ENCODE measurements at regions not wholly inside any gene's neighbourhood (a gene's known extent, or its start where the extent isn't known, plus 50 kb on each side); places are given as distances from the start of the nearest gene placed in this dataset.

DNA sequence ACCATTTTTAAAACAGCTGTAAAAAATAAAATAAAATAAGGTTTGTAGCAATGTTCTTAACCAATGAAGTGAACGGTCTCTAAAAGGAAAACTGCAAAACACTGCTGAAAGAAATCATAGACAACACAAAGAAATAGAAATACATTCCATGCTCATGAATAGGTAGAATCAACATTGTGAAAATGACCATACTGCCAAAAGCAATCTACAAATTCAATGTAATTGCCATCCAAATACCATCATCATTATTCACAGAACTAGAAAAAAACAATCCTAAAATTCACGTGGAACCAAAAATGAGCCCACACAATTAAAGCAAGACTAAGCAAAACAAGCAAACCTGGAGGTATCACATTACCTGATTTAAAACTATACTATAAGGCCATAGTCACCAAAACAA, 67.6 kb upstream of the RGMB start (continued):
- no peak for TF ChIP-seq E2F1 (CRISPR knock-in tag; IDR thresholded peaks at IDR 0.05)
- no peak for TF ChIP-seq HMGA2 (CRISPR knock-in tag; IDR thresholded peaks at IDR 0.05)
- TF ChIP-seq IRF2 (CRISPR knock-in tag; IDR thresholded peaks at IDR 0.05; ENCODE audit: borderline replicate concordance, low read depth) = no peak
- no peak for TF ChIP-seq MLX (CRISPR knock-in tag; IDR thresholded peaks at IDR 0.05)
- TF ChIP-seq AR (CRISPR knock-in tag; IDR thresholded peaks at IDR 0.05) = no peak
- no peak for TF ChIP-seq FOXJ3 (CRISPR knock-in tag; IDR thresholded peaks at IDR 0.05; ENCODE audit: borderline replicate concordance)
- no peak for TF ChIP-seq SP1 (CRISPR knock-in tag; conservative IDR thresholded peaks at IDR 0.05)
- TF ChIP-seq RORB (CRISPR knock-in tag; IDR thresholded peaks at IDR 0.05) = no peak
- TF ChIP-seq ARID4B (CRISPR knock-in tag; IDR thresholded peaks at IDR 0.05; ENCODE audit: borderline replicate concordance) = no peak

- Mint-ChIP-seq H3K36me3 (peaks cover 12% of the 10 kb centered on the region; the same call in 1 of the 2 replicates), H3K4me3 (no peak overlapping the region), H3K27ac (no peak overlapping the region), H3K9me3 (peaks cover 16% of the 10 kb centered on the region), H3K4me1 (peaks cover 4% of the 10 kb centered on the region; the same call in 1 of the 2 replicates), H3K27me3 (ENCODE audit: low read depth) (no peaks in the 10 kb centered on the region)
- CTCF ChIA-PET = no interaction called here
- POLR2A ChIA-PET = no interaction called here
- no peak for ATAC-seq
- TF ChIP-seq FOXP1 (CRISPR knock-in tag; IDR thresholded peaks at IDR 0.05; ENCODE audit: borderline replicate concordance) (no peak), KAT7 (CRISPR knock-in tag; IDR thresholded peaks at IDR 0.05; ENCODE audit: borderline replicate concordance) (no peak), JAZF1 (CRISPR knock-in tag; IDR thresholded peaks at IDR 0.05) (no peak)
- TF ChIP-seq, protein P1, sequence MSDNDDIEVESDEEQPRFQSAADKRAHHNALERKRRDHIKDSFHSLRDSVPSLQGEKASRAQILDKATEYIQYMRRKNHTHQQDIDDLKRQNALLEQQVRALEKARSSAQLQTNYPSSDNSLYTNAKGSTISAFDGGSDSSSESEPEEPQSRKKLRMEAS (CRISPR knock-in tag; IDR thresholded peaks at IDR 0.05) = no peak
- TF ChIP-seq, protein P2, sequence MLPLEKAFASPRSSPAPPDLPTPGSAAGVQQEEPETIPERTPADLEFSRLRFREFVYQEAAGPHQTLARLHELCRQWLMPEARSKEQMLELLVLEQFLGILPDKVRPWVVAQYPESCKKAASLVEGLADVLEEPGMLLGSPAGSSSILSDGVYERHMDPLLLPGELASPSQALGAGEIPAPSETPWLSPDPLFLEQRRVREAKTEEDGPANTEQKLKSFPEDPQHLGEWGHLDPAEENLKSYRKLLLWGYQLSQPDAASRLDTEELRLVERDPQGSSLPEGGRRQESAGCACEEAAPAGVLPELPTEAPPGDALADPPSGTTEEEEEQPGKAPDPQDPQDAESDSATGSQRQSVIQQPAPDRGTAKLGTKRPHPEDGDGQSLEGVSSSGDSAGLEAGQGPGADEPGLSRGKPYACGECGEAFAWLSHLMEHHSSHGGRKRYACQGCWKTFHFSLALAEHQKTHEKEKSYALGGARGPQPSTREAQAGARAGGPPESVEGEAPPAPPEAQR (CRISPR knock-in tag; IDR thresholded peaks at IDR 0.05) = no peak
- DNase-seq (ENCODE audit: low spot score) = no peak
These were observed 63.8 kb upstream of the RGMB start for GRCh38 chr5:98709681-98710080.

All from WTC11 (cell line).